GM10266 (cell line): ENCODE measurements at regions not wholly inside any gene's neighbourhood (a gene's known extent, or its start where the extent isn't known, plus 50 kb on each side); places are given as distances from the start of the nearest gene placed in this dataset.

Experiments
- DNase-seq: peaks from one replicate; pipeline ENCODE4 v3.0.0; 2012; ENCODE audit errors: extremely low spot score
- CTCF ChIP-seq: IDR thresholded peaks from 2 replicates; pipeline ENCODE4 v1.5.1; 2012; ENCODE audit warnings: mild to moderate bottlenecking, low read depth; ENCODE audit not compliant: control insufficient read depth, insufficient read depth; ENCODE audit errors: missing control alignments

- peak; percentile 62 for DNase-seq
- TF ChIP-seq CTCF: peak; percentile 81
Measured at GRCh38 chr7:127447326-127447945, 54.9 kb upstream of the ZNF800 start.

GRCh38 chr7:127446842-127447241, 54.3 kb upstream of the ZNF800 start:
- DNase-seq: no peak
- no peak for TF ChIP-seq CTCF
